SK-N-SH (cell line): ENCODE measurements at regions not wholly inside any gene's neighbourhood (a gene's known extent, or its start where the extent isn't known, plus 50 kb on each side); places are given as distances from the start of the nearest gene placed in this dataset.
A peak's percentile ranks its signal among the peaks of the same experiment; 100 is the strongest.

ENCODE experiments used
- CTCF ChIP-seq: fragments of 200-600 bp; sonication (generic); IDR thresholded peaks from 2 replicates; pipeline ENCODE4 v1.6.1; 2017; ENCODE audit warnings: antibody characterized with exemption, mild to moderate bottlenecking, moderate library complexity
- ELF1 ChIP-seq: IDR thresholded peaks from 2 replicates; pipeline ENCODE4 v1.4.0; 2012
- EP300 ChIP-seq, 2 experiments: IDR thresholded peaks; 2 replicates each; pipeline versions ENCODE4 v1.4.0 to v1.6.1; 2012; ENCODE audit warnings: borderline replicate concordance in 1 of 2, low read depth in 1 of 2, low read length in 1 of 2
- EZH2phosphoT487 ChIP-seq: fragments of 200-600 bp; sonication (generic); IDR thresholded peaks from 2 replicates; pipeline ENCODE4 v1.6.1; 2017; ENCODE audit warnings: low read depth, mixed run types, mild to moderate bottlenecking, antibody characterized with exemption, moderate library complexity, borderline replicate concordance
- NRF1 ChIP-seq: IDR thresholded peaks from 2 replicates; pipeline ENCODE4 v1.6.1; 2012; ENCODE audit warnings: low read depth, mild to moderate bottlenecking, low read length
- PBX3 ChIP-seq: IDR thresholded peaks from 2 replicates; pipeline ENCODE4; 2012
- POLR2AphosphoS5 ChIP-seq: IDR thresholded peaks from 2 replicates; pipeline ENCODE4 v1.6.1; 2012; ENCODE audit warnings: low read depth, low read length
- REST ChIP-seq: IDR thresholded peaks from 2 replicates; pipeline ENCODE4 v1.6.1; 2012; ENCODE audit warnings: mild to moderate bottlenecking, low read depth, low read length, moderate library complexity
- SIN3A ChIP-seq: IDR thresholded peaks from 2 replicates; pipeline ENCODE4 v1.6.1; 2012; ENCODE audit warnings: low read depth, mild to moderate bottlenecking, low read length, moderate library complexity, borderline replicate concordance
- TAF1 ChIP-seq: IDR thresholded peaks from 2 replicates; pipeline ENCODE4 v1.6.1; 2012; ENCODE audit warnings: low read depth, mild to moderate bottlenecking, low read length, moderate library complexity, borderline replicate concordance
- TCF12 ChIP-seq: IDR thresholded peaks from 2 replicates; pipeline ENCODE4 v1.4.0; 2012
- USF2 ChIP-seq: fragments of 150-350 bp; IDR thresholded peaks from 2 replicates; pipeline ENCODE4 v1.6.1; 2017; ENCODE audit warnings: antibody characterized with exemption, low read length, low read depth, borderline replicate concordance
- ZBTB33 ChIP-seq: IDR thresholded peaks from 2 replicates; pipeline ENCODE4 v1.4.0; 2012; ENCODE audit warnings: low read depth, borderline replicate concordance

- TF ChIP-seq PBX3 (peak; percentile 83), ELF1 (peak; percentile 21; the same call in 1 of the 2 replicates), TAF1 (no peak), TCF12 (peak; percentile 90), POLR2AphosphoS5 (peak; percentile 36; the same call in 1 of the 2 replicates), CTCF (no peak), EZH2phosphoT487 (no peak), EP300 (IDR thresholded peaks at IDR 0.05; ENCODE audit: borderline replicate concordance in 1 of 2, low read depth in 1 of 2, low read length in 1 of 2) (peak in 1 of 2 experiments; percentile 84; a peak in 2 of 4 replicates), SIN3A (no peak), ZBTB33 (peak; percentile 56; the same call in 1 of the 2 replicates), REST (0 out of 2 replicates have a peak, but pooled peaks have one; percentile 16), NRF1 (no peak), USF2 (no peak)
Observed at GRCh38 chr4:99763635-99764101, 53.0 kb upstream of the DAPP1 start.
